ACHN (cell line): ENCODE measurements at regions not wholly inside any gene's neighbourhood (a gene's known extent, or its start where the extent isn't known, plus 50 kb on each side); places are given as distances from the start of the nearest gene placed in this dataset.
A peak's percentile ranks its signal among the peaks of the same experiment; 100 is the strongest.

Experiments
- DNase-seq: peaks from one replicate; pipeline ENCODE4 v3.0.0-alpha.2; 2015
- in situ Hi-C: cut with HindIII; loops from 2 replicates; pipeline ENCODE4 v1.10.0; 2017; ENCODE audit warnings: low sequenced_read_pairs, low pct_ligation_motif_present, low pct_unique_long_range_greater_than_20kb

GRCh38 chr2:65548064-65548463 lies 115.7 kb upstream of the SPRED2 start:
- in situ Hi-C loops, result loop anchor here (25.0 kb wide), 1 partner anchor 286 kb away; no protein-coding TSS in a partner anchor
- no peak for DNase-seq

DNA sequence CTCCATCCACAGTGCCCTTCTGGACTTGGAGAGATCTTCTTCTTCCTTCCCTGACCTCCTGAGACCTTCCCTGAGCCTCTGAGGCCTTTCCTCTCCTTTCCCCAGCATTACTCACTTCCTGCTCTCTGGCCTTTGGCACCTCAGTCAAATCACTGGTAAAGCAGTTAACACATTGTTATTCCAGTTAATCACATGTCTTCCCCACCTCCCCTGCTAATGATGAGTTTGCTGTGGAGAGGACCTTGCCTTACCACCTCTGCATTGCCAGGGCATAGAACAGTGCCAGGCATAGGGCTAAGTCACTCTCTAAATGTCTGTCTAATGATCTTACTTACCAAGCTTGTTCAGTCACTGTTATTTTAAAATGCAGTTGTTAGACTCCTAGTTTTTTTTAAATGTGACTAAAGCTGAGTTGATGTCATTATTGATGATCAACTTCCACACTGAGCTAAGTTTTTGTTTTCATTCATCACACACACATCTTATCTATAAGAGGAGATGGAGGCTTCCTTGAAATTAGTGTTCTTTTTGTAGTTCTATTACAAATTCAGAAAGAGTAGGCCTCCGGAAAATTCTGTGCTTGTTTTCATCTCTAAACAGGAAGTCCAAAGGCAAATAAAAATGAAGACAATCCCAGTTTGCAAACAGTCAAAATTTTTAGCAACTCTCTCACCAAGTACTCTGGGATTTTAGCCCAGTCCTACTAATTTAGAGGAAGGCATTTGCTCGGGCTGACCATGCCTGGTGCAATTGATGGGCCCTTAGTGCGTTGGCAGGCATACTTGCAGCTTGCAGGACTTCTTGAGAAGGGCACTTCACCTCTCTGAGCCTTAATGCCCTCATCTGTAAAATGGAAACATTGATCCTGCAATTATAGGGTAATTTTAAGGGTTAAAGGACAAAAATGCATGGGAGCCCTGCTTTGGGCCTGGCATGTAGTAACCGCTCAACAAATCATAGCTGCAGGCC lies 113.7 kb upstream of the SPRED2 start:
- in situ Hi-C loops, result loop anchor here (25.0 kb wide), 1 partner anchor 284 kb away; no protein-coding TSS in a partner anchor
- peak; percentile 57 for DNase-seq

- in situ Hi-C loops, result loop anchor here (25.0 kb wide), 1 partner anchor 279 kb away; no protein-coding TSS in a partner anchor
- no peak for DNase-seq
Observed at GRCh38 chr2:65541773-65542172, 109.4 kb upstream of the SPRED2 start.

- in situ Hi-C loops, result loop anchor here (25.0 kb wide), 1 partner anchor 277 kb away; no protein-coding TSS in a partner anchor
Observed at GRCh38 chr2:65539633-65540032, 107.2 kb upstream of the SPRED2 start.

DNA sequence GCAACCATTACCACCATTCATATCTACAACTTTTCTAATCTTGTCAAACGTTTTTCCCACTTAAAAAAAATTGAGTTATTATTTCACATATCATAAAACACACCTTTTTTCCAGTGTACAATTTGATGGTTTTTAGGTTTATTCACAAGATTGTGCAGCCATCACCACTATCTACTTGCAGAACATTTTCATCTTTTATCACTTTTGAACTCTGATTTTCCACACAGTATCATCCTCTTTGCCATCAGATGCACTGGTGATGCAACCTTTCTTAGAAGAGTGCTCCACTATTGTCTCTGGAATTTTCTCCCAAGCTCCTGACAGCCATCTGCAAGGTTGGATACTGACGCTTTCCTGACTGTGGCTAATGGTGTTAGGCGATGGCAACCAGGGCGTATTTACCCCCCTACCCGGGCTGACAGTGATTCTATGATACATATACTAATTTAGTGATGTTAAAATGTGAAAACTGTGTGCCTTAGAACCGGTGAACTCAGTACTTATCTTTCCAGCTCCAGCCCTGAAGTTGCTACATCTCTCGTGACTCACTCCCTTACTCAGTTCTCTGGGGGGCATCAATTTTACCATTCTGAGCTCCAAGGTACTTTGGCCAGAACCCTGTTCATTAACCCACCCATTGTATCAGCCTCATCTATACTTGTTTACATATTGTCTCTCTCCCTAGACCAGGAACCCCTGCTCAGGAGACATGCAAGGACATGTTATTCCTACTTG lies 105.4 kb upstream of the SPRED2 start:
- in situ Hi-C loops, result loop anchor here (25.0 kb wide), 1 partner anchor 276 kb away; no protein-coding TSS in a partner anchor
- DNase-seq, result no peak

More at GRCh38 chr2:65539633-65540032, 107.2 kb upstream of the SPRED2 start:
- DNase-seq, result no peak

DNA sequence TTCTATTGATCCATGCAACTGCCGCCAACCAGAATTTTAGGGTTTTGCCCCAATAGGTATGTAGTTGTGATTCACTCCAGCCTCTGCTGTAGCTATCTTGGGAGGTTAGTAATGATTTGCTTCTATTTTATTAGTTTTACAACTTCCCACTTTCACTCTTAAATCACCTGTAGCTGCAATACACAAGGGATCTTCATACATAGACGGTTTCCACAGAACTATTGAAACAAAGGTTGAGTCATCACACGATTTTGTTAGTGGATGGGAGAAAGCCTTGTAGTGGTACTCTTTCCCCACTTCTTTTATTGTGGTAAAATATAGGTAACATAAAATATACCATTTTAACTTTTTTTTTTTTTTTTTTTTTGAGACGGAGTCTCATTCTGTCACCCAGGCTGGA lies 104.2 kb upstream of the SPRED2 start:
- DNase-seq, result no peak
- in situ Hi-C loops, result loop anchor here (25.0 kb wide), 1 partner anchor 274 kb away; no protein-coding TSS in a partner anchor

- no peak for DNase-seq
- in situ Hi-C loops, result loop anchor here (25.0 kb wide), 1 partner anchor 271 kb away; no protein-coding TSS in a partner anchor
Observed at GRCh38 chr2:65532937-65533336, 100.5 kb upstream of the SPRED2 start.

DNA sequence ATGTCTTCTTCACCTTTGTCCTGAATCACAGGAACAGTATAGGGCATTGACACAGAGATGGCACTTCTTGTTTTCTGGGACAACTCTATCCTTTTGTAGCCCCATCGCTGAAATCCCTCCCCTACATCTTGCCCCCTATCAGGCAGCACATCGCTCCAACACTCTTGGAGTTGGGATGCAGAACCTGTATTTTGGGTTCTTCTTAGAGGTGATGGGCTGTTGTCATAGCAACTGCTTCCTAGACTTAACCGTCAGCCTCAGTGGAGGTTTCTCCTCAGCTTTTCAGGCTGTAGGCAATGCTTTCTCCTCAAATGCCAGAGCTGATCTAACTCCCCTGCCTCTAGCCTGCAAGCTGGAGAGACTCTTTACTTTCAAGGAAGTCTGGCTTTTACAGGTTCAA lies 99.9 kb upstream of the SPRED2 start:
- in situ Hi-C loops, result loop anchor here (25.0 kb wide), 1 partner anchor 270 kb away; no protein-coding TSS in a partner anchor

DNA sequence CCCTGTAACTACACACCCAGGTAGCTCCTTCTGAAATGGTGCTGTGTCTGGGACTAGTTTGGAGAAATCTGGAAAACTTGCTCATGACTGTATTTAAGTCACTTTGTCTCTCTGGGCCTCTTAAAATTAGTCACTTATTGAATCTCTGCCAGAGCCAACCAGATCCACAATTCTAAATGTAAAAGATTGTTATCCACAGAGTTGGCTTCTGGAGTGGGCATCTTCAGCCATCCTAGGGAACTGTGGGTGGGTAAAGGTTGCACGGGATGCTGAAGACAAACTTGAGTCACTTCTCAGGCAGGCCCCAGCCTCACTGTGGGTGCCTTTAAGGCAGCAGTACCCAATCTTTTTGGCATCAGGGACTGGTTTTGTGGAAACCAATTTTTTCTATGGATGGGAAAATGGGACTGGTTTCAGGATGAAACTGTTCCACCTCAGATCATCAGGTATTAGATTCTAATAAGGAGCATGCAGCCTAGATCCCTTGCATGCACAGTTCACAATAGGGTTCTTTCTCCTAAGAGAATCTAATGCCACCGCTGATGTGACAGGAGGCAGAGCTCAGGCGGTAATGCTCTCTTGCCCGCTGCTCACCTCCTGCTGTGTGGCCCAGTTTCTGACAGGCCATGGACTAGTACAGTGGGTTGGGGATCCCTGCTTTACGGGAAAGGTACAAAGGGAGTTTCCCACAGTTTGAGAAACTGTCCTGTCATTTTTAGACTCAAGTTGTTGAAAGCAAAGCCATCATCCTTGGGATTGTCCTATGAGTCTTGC lies 98.3 kb upstream of the SPRED2 start:
- in situ Hi-C loops, result loop anchor here (25.0 kb wide), 1 partner anchor 268 kb away; no protein-coding TSS in a partner anchor
- no peak for DNase-seq

More for the DNA sequence above, 99.9 kb upstream of the SPRED2 start:
- DNase-seq, result no peak

DNA sequence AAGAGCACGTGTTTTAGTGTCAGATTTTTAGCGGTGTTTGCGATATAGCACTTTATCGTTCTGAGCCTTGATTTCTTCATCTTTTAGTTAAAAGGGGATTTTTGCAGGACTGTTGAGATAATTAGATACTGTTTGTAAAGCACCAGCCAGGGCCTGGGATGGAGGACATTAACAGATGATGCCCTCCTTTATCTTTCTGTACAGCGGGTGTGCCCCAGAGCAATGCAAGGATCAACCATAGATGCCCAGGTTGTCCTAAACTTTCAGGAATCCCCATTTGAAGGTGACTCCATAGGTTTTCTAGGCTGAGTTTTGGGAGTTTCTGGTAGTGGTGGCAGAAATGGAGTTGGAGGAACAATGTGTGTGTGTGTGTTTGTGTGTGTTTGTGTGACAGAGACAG lies 97.0 kb upstream of the SPRED2 start:
- no peak for DNase-seq
- in situ Hi-C loops, result loop anchor here (25.0 kb wide), 1 partner anchor 267 kb away; no protein-coding TSS in a partner anchor

DNA sequence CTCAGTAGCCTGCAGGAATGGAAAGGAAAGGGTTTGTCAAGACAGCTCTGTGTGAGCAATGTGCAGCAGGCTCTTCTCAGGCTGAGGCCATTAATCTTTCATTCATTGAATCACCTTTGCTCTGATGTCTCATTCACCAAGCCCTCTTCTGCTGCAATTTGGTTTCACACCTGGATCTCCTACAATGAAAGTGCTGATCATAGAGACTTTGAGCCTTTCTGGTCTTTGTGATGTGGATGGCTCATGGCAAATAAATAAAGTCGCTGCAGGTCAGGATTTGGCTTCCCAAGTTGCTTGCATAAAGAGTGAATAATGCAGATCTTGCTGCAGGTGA lies 95.8 kb upstream of the SPRED2 start:
- no peak for DNase-seq
- in situ Hi-C loops, result loop anchor here (25.0 kb wide), 1 partner anchor 266 kb away; no protein-coding TSS in a partner anchor

DNA sequence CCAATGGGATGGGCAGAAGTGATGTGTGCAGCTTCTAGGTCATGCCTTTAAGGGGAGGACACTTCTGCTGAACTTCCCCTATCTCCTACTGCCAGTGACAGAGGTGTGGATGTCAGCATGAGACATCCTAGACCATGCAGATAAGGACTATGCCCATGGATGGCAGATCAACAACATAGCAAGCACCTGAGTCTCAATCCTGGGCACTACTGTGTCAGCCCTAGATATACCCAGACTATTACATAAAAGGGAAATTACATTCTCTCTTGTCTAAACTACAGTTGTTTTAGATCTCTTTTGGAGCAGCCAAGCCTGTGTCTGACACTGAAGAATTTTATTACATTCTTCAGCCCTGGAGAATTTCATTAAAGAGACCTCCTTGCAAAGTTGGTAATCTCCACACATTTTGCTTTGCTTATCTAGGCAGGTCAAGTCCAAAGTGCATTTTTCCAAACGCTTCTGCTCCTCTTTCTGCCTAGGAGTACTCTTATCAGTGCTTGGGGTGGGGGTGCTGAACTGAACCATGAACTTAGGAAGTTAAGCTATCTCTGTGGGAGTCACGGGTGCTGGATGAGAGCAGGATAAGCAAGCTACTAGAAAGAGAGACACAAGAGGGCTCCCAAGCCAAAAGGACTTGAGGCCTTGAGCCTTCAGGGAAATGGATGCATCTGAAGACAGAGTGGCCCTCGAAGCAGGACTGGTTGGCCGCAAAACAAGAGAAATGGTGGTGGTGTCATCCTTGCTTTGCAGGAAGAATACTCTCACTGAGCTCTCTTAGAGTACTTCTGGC lies 95.2 kb upstream of the SPRED2 start:
- no peak for DNase-seq
- in situ Hi-C loops, result loop anchor here (25.0 kb wide), 1 partner anchor 265 kb away; no protein-coding TSS in a partner anchor

GRCh38 chr2:65525616-65526231 lies 93.3 kb upstream of the SPRED2 start:
- in situ Hi-C loops, result loop anchor here (25.0 kb wide), 1 partner anchor 263 kb away; no protein-coding TSS in a partner anchor
- no peak for DNase-seq

DNA sequence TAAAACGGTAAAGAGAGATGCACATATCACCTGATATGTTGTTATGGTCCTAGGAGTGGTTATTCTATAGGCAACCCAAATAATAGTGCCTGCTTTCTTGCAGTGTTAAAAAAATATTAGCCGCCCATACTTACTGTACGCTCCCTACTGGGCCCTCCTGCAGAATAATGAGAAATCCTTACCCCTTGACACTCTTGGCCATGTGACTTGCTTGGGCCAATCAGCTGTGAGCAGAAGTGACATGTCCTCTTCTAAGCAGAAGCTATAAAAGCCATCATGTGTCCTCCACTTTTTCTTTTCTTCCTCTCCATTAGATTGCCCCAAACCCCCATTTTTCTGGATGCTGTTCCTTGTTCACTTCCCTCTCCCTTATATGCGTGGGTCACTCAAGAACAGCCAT lies 90.5 kb upstream of the SPRED2 start:
- no peak for DNase-seq
- in situ Hi-C loops, result no loop called here

DNA sequence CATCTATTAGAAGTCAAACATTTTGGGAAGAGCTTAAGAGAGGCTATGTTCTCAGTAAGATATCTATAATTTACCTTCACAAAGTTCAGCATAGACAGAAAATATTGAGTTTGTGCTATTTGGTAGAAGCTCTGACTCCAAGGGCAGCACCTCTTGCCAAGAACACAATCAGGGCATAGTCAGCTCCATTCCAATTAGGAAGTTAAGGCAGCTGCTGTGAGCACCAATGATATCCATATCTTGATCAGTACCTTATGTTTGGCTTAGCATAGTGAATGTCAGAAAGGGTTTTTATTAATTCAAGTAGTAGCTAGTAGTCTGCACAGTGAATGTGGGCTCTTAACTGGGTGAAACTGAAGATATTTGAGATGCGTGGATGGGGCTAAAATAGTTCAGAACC lies 86.4 kb upstream of the SPRED2 start:
- in situ Hi-C loops, result no loop called here
- no peak for DNase-seq

GRCh38 chr2:65514555-65515195 lies 82.3 kb upstream of the SPRED2 start:
- in situ Hi-C loops, result no loop called here

GRCh38 chr2:65512783-65513182 lies 80.4 kb upstream of the SPRED2 start:
- DNase-seq, result no peak
- in situ Hi-C loops, result no loop called here

More at GRCh38 chr2:65514555-65515195, 82.3 kb upstream of the SPRED2 start:
- DNase-seq, result no peak
